ENCODE measurements at regions not wholly inside any gene's neighbourhood (a gene's known extent, or its start where the extent isn't known, plus 50 kb on each side); places are given as distances from the start of the nearest gene placed in this dataset.

DNA sequence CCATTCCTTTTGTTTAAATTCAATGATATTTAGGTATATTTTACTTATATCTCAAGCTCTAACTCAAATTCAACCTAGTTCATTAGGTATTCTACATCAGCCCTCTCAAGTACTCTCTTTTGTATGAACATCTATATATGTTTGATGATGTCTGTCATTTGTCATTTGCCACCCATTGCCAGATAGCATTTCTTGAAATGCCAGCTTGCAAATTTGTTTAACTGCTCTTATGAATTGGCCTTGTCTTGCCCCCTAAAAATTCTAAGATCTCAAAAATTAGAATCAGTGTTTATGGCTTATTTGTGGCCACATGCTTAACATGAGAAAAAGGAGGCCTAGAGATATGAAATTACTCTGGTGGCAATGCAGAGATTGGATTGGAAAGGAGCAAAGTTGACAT lies 1140.3 kb upstream of the DDX18 start:
- TF ChIP-seq, protein P1, sequence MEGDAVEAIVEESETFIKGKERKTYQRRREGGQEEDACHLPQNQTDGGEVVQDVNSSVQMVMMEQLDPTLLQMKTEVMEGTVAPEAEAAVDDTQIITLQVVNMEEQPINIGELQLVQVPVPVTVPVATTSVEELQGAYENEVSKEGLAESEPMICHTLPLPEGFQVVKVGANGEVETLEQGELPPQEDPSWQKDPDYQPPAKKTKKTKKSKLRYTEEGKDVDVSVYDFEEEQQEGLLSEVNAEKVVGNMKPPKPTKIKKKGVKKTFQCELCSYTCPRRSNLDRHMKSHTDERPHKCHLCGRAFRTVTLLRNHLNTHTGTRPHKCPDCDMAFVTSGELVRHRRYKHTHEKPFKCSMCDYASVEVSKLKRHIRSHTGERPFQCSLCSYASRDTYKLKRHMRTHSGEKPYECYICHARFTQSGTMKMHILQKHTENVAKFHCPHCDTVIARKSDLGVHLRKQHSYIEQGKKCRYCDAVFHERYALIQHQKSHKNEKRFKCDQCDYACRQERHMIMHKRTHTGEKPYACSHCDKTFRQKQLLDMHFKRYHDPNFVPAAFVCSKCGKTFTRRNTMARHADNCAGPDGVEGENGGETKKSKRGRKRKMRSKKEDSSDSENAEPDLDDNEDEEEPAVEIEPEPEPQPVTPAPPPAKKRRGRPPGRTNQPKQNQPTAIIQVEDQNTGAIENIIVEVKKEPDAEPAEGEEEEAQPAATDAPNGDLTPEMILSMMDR (IDR thresholded peaks at IDR 0.05): no peak
- no peak for TF ChIP-seq POLR2A (IDR thresholded peaks at IDR 0.05)

Data from Peyer's patch (tissue), 4 donors.